HepG2 (cell line): ENCODE measurements at regions not wholly inside any gene's neighbourhood (a gene's known extent, or its start where the extent isn't known, plus 50 kb on each side); places are given as distances from the start of the nearest gene placed in this dataset.

Source experiments
- ATAC-seq: fragments of 200-7000 bp; cut with Tn5 transposase; 3 replicates; pipeline ENCODE4 v1.9.1; 2020; ENCODE audit warnings: mild to moderate bottlenecking, moderate library complexity
- BruUV-seq: library from RNA; stranded (reverse); fragments of 400-500 nt; replicated peaks from 2 replicates; lab custom pipeline; 2021; lab: Mats Ljungman, UMichigan
- CTCF ChIA-PET: fragments of 300-600 bp; formaldehyde crosslinking; extraction: SDS; loops from one replicate; lab custom pipeline; 2021; ENCODE audit warnings: low total read pairs, inconsistent platforms, low intra/inter-chr PET ratio; lab: Yijun Ruan, JAX
- POLR2A ChIA-PET: fragments of 350-600 bp; sonication (Branson Sonifier 250); formaldehyde crosslinking; loops from one replicate; lab custom pipeline; 2020; ENCODE audit warnings: antibody characterized with exemption, inconsistent platforms; lab: Yijun Ruan, JAX
- DNase-seq: peaks from one replicate; pipeline ENCODE4 v3.0.0-alpha.2; 2015; ENCODE audit warnings: low spot score
- FAIRE-seq: peaks from 3 replicates; lab custom pipeline; 2011; peaks lifted over from hg19 to GRCh38; lab: Jason Lieb, UNC
- H2AFZ ChIP-seq: one replicate; pipeline ENCODE4 v1.6.1; 2011; ENCODE audit warnings: low read length, inconsistent platforms
- H3K27ac ChIP-seq: fragments of 300-600 bp; 3 replicates; pipeline ENCODE4 v1.8.0; 2011; ENCODE audit warnings: mixed run types, mild to moderate bottlenecking, mixed read lengths, low read length, inconsistent platforms; ENCODE audit not compliant: insufficient read depth; ENCODE audit errors: extremely low read length
- H3K27me3 ChIP-seq, 2 experiments: fragments of 200-600 bp in 1 of 2; 2 replicates in 1 of 2; 3 replicates in 1 of 2; pipeline versions ENCODE4 v1.6.0 to v1.8.0; 2011; ENCODE audit warnings: low read length in 2 of 2, mild to moderate bottlenecking in 2 of 2, moderate library complexity in 2 of 2, inconsistent platforms in 1 of 2; ENCODE audit not compliant: insufficient read depth in 2 of 2, control insufficient read depth in 1 of 2
- H3K36me3 ChIP-seq, 2 experiments: fragments of 200-600 bp in 1 of 2; replicated peaks in 1 of 2; 2 replicates in 1 of 2; 3 replicates in 1 of 2; pipeline versions ENCODE4 v1.5.1 to v1.8.0; 2011; ENCODE audit warnings: low read length in 2 of 2, inconsistent platforms in 1 of 2; ENCODE audit not compliant: insufficient read depth in 2 of 2, control insufficient read depth in 1 of 2
- H3K4me1 ChIP-seq: 2 replicates; pipeline ENCODE4 v1.5.1; 2012; ENCODE audit warnings: low read length, inconsistent platforms; ENCODE audit not compliant: insufficient read depth
- H3K4me2 ChIP-seq: 2 replicates; pipeline ENCODE4 v1.6.0; 2011; ENCODE audit warnings: low read depth, low read length, inconsistent platforms
- H3K4me3 ChIP-seq, 3 experiments: fragments of 200-600 bp in 1 of 3; sonication (generic), shearing (Covaris generic) in 1 of 3; replicated peaks in 1 of 3; 2 replicates each; pipeline ENCODE4 v1.5.1; 2011 to 2016; ENCODE audit warnings: low read length in 3 of 3, inconsistent platforms in 2 of 3, low read depth in 2 of 3, mild to moderate bottlenecking in 2 of 3, control low read depth in 1 of 3, mixed read lengths in 1 of 3; ENCODE audit not compliant: insufficient read depth in 1 of 3
- H3K79me2 ChIP-seq: one replicate; pipeline ENCODE4 v1.6.1; 2011; ENCODE audit warnings: low read length, inconsistent platforms; ENCODE audit not compliant: insufficient read depth
- H3K9ac ChIP-seq: 2 replicates; pipeline ENCODE4 v1.6.0; 2011; ENCODE audit warnings: mild to moderate bottlenecking, low read depth, low read length, inconsistent platforms; ENCODE audit not compliant: insufficient read depth
- H3K9me3 ChIP-seq: 2 replicates; pipeline ENCODE4 v1.5.1; 2012; ENCODE audit warnings: mild to moderate bottlenecking, low read length
- H4K20me1 ChIP-seq: 2 replicates; pipeline ENCODE4 v1.6.0; 2011; ENCODE audit warnings: inconsistent platforms, mild to moderate bottlenecking, low read length, moderate library complexity; ENCODE audit not compliant: insufficient read depth
- ATF2 ChIP-seq: sonication (generic); formaldehyde crosslinking; IDR thresholded peaks from 2 replicates; pipeline ENCODE4 v1.4.0; 2020; ENCODE audit warnings: missing genetic modification reagents
- DRAP1 ChIP-seq: IDR thresholded peaks from 2 replicates; pipeline ENCODE4 v1.6.1; 2016; ENCODE audit warnings: missing genetic modification reagents, missing compliant biosample characterization
- IKZF1 ChIP-seq: fragments of 450-650 bp; IDR thresholded peaks from 2 replicates; pipeline ENCODE4 v1.7.1; 2016
- NCOA1 ChIP-seq: sonication (generic); formaldehyde crosslinking; IDR thresholded peaks from 2 replicates; pipeline ENCODE4 v1.9.0; 2021; ENCODE audit warnings: missing genetic modification reagents
- NFE2 ChIP-seq: sonication (generic); formaldehyde crosslinking; IDR thresholded peaks from 2 replicates; pipeline ENCODE4 v1.4.0; 2020; ENCODE audit warnings: missing genetic modification reagents
- PHB2 ChIP-seq: fragments of 450-650 bp; IDR thresholded peaks from 2 replicates; pipeline ENCODE4 v1.6.1; 2018; ENCODE audit not compliant: partially characterized antibody
- SNAPC5 ChIP-seq: sonication (generic); formaldehyde crosslinking; IDR thresholded peaks from 2 replicates; pipeline ENCODE4 v1.8.1; 2023; ENCODE audit warnings: mild to moderate bottlenecking, missing genetic modification reagents, borderline replicate concordance
- ZIK1 ChIP-seq: sonication (generic); formaldehyde crosslinking; IDR thresholded peaks from 2 replicates; pipeline ENCODE4 v1.5.0; 2020; ENCODE audit warnings: mild to moderate bottlenecking, low read depth, missing genetic modification reagents, borderline replicate concordance
- ZNF414 ChIP-seq: sonication (generic); formaldehyde crosslinking; IDR thresholded peaks from 2 replicates; pipeline ENCODE4 v1.5.0; 2020; ENCODE audit warnings: missing genetic modification reagents
- ZNF550 ChIP-seq: sonication (generic); formaldehyde crosslinking; IDR thresholded peaks from 2 replicates; pipeline ENCODE4 v1.4.0; 2020; ENCODE audit warnings: mild to moderate bottlenecking, missing genetic modification reagents, borderline replicate concordance
- WGBS: methylation state at CpG from one replicate; pipeline ENCODE4 v1.1.6; 2017; ENCODE audit warnings: low lambda C conversion rate; 5-methylcytosine and 5-hydroxymethylcytosine counted together
- in situ Hi-C: cut with HindIII; loops from 2 replicates; pipeline ENCODE4 v1.10.0; 2017; ENCODE audit warnings: low pct_unique_long_range_greater_than_20kb; ENCODE audit not compliant: extremely low pct_ligation_motif_present
- intact Hi-C: fragments of 100-400 bp; cut with micrococcal nuclease; formaldehyde crosslinking; loops from one replicate; pipeline ENCODE4 v1.10.0; 2022; ENCODE audit not compliant: unreplicated experiment

- WGBS: 18% methylated on average over 3 of the region's 3 CpGs
- Histone ChIP-seq H4K20me1 (no peaks in the 10 kb centered on the region; the same call in 1 of the 2 replicates), H3K36me3 (no peaks in the 10 kb centered on the region), H3K27ac (no peak overlapping the region), H3K4me1 (no peaks in the 10 kb centered on the region), H3K4me2 (no peak overlapping the region), H3K9me3 (no peaks in the 10 kb centered on the region), H3K27me3 (no peaks in the 10 kb centered on the region), H3K4me3 (no peak overlapping the region), H3K9ac (no peak overlapping the region), H3K79me2 (no peaks in the 10 kb centered on the region), H2AFZ (no peak overlapping the region)
- BruUV-seq: no TSS peak
- CTCF ChIA-PET: no interaction called here
- POLR2A ChIA-PET: no interaction called here
- TF ChIP-seq NCOA1: no peak
- no peak for TF ChIP-seq NFE2
- no peak for TF ChIP-seq ZNF414 (CRISPR knock-in tag)
- no peak for TF ChIP-seq ZNF550 (CRISPR knock-in tag)
- TF ChIP-seq PHB2: no peak
- no peak for TF ChIP-seq ZIK1 (CRISPR knock-in tag)
- no peak for TF ChIP-seq ATF2 (CRISPR knock-in tag)
- TF ChIP-seq DRAP1 (CRISPR knock-in tag): no peak
- no peak for TF ChIP-seq SNAPC5 (CRISPR knock-in tag)
- no peak for TF ChIP-seq IKZF1
- DNase-seq (no peak), FAIRE-seq (no peak), ATAC-seq (no peak)
- intact Hi-C loops: no loop called here
- in situ Hi-C loops: no loop called here
Observed at GRCh38 chr6:156113631-156114030, 658.0 kb upstream of the NOX3 start.
